ENCODE measurements at regions not wholly inside any gene's neighbourhood (a gene's known extent, or its start where the extent isn't known, plus 50 kb on each side); places are given as distances from the start of the nearest gene placed in this dataset.

- Mint-ChIP-seq H3K27ac (ENCODE audit: unreplicated experiment) (no peak overlapping the region), H3K4me1 (ENCODE audit: low read depth, unreplicated experiment) (no peaks in the 10 kb centered on the region), H3K4me3 (ENCODE audit: unreplicated experiment) (no peak overlapping the region), H3K36me3 (ENCODE audit: insufficient read depth, unreplicated experiment) (no peaks in the 10 kb centered on the region), H3K9me3 (ENCODE audit: unreplicated experiment) (no peaks in the 10 kb centered on the region), H3K27me3 (ENCODE audit: insufficient read depth, unreplicated experiment) (peaks cover 8% of the 10 kb centered on the region)
- BruUV-seq (replicated peaks), result no TSS peak
- no peak overlapping the region for H3K4me3 ChIP-seq (ENCODE audit: low read depth, low read length)
- H3K9me3 ChIP-seq, result no peaks in the 10 kb centered on the region
- ChIA-PET POLR2A (no interaction called here), CTCF (no interaction called here)
- no peaks in the 10 kb centered on the region for H3K4me1 ChIP-seq
- no peaks in the 10 kb centered on the region for H3K36me3 ChIP-seq (ENCODE audit: control insufficient read depth, insufficient read depth, low read length)
- intact Hi-C loops (cut with micrococcal nuclease; ENCODE audit: unreplicated experiment), result no loop called here
- no peak for DNase-seq
- no peak for TF ChIP-seq CTCF (IDR thresholded peaks at IDR 0.05; ENCODE audit: insufficient read depth in 1 of 2, low read depth in 1 of 2, low read length in 1 of 2, severe bottlenecking in 1 of 2, unreplicated experiment in 1 of 2)
- H3K27me3 ChIP-seq (replicated peaks; ENCODE audit: control insufficient read depth, insufficient read depth, low read length), result no peaks in the 10 kb centered on the region
Measured at GRCh38 chr10:31261511-31262311, 57.3 kb upstream of the ZEB1 start.

GRCh38 chr10:31262672-31263071, 56.3 kb upstream of the ZEB1 start:
- ChIA-PET POLR2A (interaction anchor here (0.5 kb wide), 1 partner anchor 129 kb away, joined by 6 read pairs; no protein-coding TSS in a partner anchor), CTCF (no interaction called here)
- no peak overlapping the region for H3K27ac Mint-ChIP-seq (ENCODE audit: unreplicated experiment)
- no peak overlapping the region for H3K4me3 ChIP-seq (ENCODE audit: low read depth, low read length)
- H3K4me3 Mint-ChIP-seq (ENCODE audit: unreplicated experiment), result no peak overlapping the region
- H3K27me3 ChIP-seq (replicated peaks; ENCODE audit: control insufficient read depth, insufficient read depth, low read length), result no peaks in the 10 kb centered on the region
- no peaks in the 10 kb centered on the region for H3K36me3 ChIP-seq (ENCODE audit: control insufficient read depth, insufficient read depth, low read length)
- no peaks in the 10 kb centered on the region for H3K9me3 Mint-ChIP-seq (ENCODE audit: unreplicated experiment)
- no peaks in the 10 kb centered on the region for H3K9me3 ChIP-seq
- H3K36me3 Mint-ChIP-seq (ENCODE audit: insufficient read depth, unreplicated experiment), result no peaks in the 10 kb centered on the region
- intact Hi-C loops (cut with micrococcal nuclease; ENCODE audit: unreplicated experiment), result no loop called here
- H3K27me3 Mint-ChIP-seq (ENCODE audit: insufficient read depth, unreplicated experiment), result peaks cover 6% of the 10 kb centered on the region
- TF ChIP-seq CTCF (IDR thresholded peaks at IDR 0.05; ENCODE audit: insufficient read depth in 1 of 2, low read depth in 1 of 2, low read length in 1 of 2, severe bottlenecking in 1 of 2, unreplicated experiment in 1 of 2), result no peak
- no TSS peak for BruUV-seq (replicated peaks)
- DNase-seq, result no peak
- H3K4me1 ChIP-seq, result no peaks in the 10 kb centered on the region
- H3K4me1 Mint-ChIP-seq (ENCODE audit: low read depth, unreplicated experiment), result no peaks in the 10 kb centered on the region

- ChIA-PET CTCF (no interaction called here), POLR2A (no interaction called here)
- H3K27me3 ChIP-seq (replicated peaks; ENCODE audit: control insufficient read depth, insufficient read depth, low read length), result no peaks in the 10 kb centered on the region
- Mint-ChIP-seq H3K36me3 (ENCODE audit: insufficient read depth, unreplicated experiment) (no peaks in the 10 kb centered on the region), H3K9me3 (ENCODE audit: unreplicated experiment) (no peaks in the 10 kb centered on the region), H3K4me1 (ENCODE audit: low read depth, unreplicated experiment) (no peaks in the 10 kb centered on the region), H3K27ac (ENCODE audit: unreplicated experiment) (no peak overlapping the region), H3K4me3 (ENCODE audit: unreplicated experiment) (no peak overlapping the region), H3K27me3 (ENCODE audit: insufficient read depth, unreplicated experiment) (peaks cover 6% of the 10 kb centered on the region)
- no peaks in the 10 kb centered on the region for H3K36me3 ChIP-seq (ENCODE audit: control insufficient read depth, insufficient read depth, low read length)
- no peak overlapping the region for H3K4me3 ChIP-seq (ENCODE audit: low read depth, low read length)
- intact Hi-C loops (cut with micrococcal nuclease; ENCODE audit: unreplicated experiment), result no loop called here
- H3K4me1 ChIP-seq, result no peaks in the 10 kb centered on the region
- H3K9me3 ChIP-seq, result no peaks in the 10 kb centered on the region
- no peak for TF ChIP-seq CTCF (IDR thresholded peaks at IDR 0.05; ENCODE audit: insufficient read depth in 1 of 2, low read depth in 1 of 2, low read length in 1 of 2, severe bottlenecking in 1 of 2, unreplicated experiment in 1 of 2)
- no TSS peak for BruUV-seq (replicated peaks)
- DNase-seq, result no peak
Measured at GRCh38 chr10:31263903-31264302, 55.1 kb upstream of the ZEB1 start.
